ENCODE measurements at regions not wholly inside any gene's neighbourhood (a gene's known extent, or its start where the extent isn't known, plus 50 kb on each side); places are given as distances from the start of the nearest gene placed in this dataset.
"Not testable (repeated sequence)": the region's sequence is repeated elsewhere in the genome, so short reads cannot be mapped to it uniquely, and the experiment has no call there.

DNA sequence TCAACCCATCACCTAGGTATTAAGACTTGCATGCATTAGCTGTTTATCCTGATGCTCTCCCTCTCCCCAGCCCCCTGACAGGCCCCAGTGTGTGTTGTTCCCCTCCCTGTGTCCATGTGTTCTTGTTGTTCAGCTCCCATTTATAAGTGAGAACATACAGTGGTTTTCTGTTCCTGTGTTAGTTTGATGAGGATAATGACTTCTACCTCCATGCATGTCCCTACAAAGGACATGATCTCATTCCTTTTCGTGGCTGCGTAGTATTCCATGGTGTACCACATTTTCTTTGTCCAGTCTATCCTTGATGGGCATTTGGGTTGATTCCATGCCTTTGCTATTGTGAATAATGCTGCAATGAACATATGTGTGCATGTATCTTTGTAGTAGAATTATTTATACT lies 578.3 kb downstream of the ZNF608 start:
- TF ChIP-seq POLR2A (IDR thresholded peaks at IDR 0.05) = not testable (repeated sequence)
- TF ChIP-seq, protein P1, sequence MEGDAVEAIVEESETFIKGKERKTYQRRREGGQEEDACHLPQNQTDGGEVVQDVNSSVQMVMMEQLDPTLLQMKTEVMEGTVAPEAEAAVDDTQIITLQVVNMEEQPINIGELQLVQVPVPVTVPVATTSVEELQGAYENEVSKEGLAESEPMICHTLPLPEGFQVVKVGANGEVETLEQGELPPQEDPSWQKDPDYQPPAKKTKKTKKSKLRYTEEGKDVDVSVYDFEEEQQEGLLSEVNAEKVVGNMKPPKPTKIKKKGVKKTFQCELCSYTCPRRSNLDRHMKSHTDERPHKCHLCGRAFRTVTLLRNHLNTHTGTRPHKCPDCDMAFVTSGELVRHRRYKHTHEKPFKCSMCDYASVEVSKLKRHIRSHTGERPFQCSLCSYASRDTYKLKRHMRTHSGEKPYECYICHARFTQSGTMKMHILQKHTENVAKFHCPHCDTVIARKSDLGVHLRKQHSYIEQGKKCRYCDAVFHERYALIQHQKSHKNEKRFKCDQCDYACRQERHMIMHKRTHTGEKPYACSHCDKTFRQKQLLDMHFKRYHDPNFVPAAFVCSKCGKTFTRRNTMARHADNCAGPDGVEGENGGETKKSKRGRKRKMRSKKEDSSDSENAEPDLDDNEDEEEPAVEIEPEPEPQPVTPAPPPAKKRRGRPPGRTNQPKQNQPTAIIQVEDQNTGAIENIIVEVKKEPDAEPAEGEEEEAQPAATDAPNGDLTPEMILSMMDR (IDR thresholded peaks at IDR 0.05) = not testable (repeated sequence)
